Progenitor cell of endocrine pancreas (in vitro differentiated cells): ENCODE measurements at regions not wholly inside any gene's neighbourhood (a gene's known extent, or its start where the extent isn't known, plus 50 kb on each side); places are given as distances from the start of the nearest gene placed in this dataset.
A peak's percentile ranks its signal among the peaks of the same experiment; 100 is the strongest.

Experiments used
- DNase-seq: peaks from one replicate; pipeline ENCODE4 v3.0.0; 2021; ENCODE audit warnings: low spot score; ENCODE audit not compliant: unreplicated experiment
- H3K27ac Mint-ChIP-seq: 2 replicates; pipeline ENCODE4 v1.8.0; 2021; ENCODE audit warnings: mild to moderate bottlenecking, moderate library complexity, mixed read lengths
- H3K27me3 Mint-ChIP-seq: 2 replicates; pipeline ENCODE4 v1.8.0; 2021; ENCODE audit warnings: mixed read lengths
- H3K36me3 Mint-ChIP-seq: 2 replicates; pipeline ENCODE4 v1.8.0; 2022; ENCODE audit warnings: mixed read lengths; ENCODE audit not compliant: insufficient read depth
- H3K4me1 Mint-ChIP-seq: 2 replicates; pipeline ENCODE4 v1.8.0; 2021; ENCODE audit warnings: low read depth, mixed read lengths
- H3K4me3 Mint-ChIP-seq: 2 replicates; pipeline ENCODE4 v1.8.0; 2021; ENCODE audit warnings: low read depth, mild to moderate bottlenecking, moderate library complexity, mixed read lengths
- H3K9me3 Mint-ChIP-seq: 2 replicates; pipeline ENCODE4 v1.8.0; 2021; ENCODE audit warnings: low read depth, mixed read lengths
- TF ChIP-seq, protein P1 (sequence below): fragments of 200-600 bp; sonication (generic); IDR thresholded peaks from one replicate; pipeline ENCODE4 v1.5.0; 2021; ENCODE audit warnings: antibody characterized with exemption, mild to moderate bottlenecking; ENCODE audit not compliant: unreplicated experiment

DNA sequence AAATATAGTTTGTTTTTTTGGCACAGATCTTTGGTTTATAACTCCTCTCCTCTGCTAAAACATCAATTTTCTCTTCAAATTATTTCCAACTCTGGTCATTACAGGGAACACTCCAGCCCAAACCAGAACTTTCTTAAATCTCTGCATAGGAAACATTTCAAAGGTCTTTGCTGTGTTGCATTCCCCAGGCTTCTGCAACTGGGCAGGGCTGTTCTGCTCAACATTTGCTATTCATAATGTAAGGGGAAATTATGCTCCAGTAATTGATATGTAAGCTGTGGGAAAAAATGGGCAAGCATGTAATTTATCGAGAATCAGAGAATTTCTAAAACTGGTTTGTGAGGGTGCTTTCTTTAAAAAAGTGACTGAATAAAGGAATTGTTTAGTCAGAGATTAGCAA lies 410.4 kb downstream of the TUSC7 start:
- Mint-ChIP-seq H3K4me1 (peaks cover 5% of the 10 kb centered on the region), H3K9me3 (no peaks in the 10 kb centered on the region), H3K27me3 (no peaks in the 10 kb centered on the region), H3K4me3 (no peak overlapping the region), H3K27ac (no peak overlapping the region), H3K36me3 (no peaks in the 10 kb centered on the region)
- TF ChIP-seq, protein P1, sequence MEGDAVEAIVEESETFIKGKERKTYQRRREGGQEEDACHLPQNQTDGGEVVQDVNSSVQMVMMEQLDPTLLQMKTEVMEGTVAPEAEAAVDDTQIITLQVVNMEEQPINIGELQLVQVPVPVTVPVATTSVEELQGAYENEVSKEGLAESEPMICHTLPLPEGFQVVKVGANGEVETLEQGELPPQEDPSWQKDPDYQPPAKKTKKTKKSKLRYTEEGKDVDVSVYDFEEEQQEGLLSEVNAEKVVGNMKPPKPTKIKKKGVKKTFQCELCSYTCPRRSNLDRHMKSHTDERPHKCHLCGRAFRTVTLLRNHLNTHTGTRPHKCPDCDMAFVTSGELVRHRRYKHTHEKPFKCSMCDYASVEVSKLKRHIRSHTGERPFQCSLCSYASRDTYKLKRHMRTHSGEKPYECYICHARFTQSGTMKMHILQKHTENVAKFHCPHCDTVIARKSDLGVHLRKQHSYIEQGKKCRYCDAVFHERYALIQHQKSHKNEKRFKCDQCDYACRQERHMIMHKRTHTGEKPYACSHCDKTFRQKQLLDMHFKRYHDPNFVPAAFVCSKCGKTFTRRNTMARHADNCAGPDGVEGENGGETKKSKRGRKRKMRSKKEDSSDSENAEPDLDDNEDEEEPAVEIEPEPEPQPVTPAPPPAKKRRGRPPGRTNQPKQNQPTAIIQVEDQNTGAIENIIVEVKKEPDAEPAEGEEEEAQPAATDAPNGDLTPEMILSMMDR, result no peak
- DNase-seq, result no peak

DNA sequence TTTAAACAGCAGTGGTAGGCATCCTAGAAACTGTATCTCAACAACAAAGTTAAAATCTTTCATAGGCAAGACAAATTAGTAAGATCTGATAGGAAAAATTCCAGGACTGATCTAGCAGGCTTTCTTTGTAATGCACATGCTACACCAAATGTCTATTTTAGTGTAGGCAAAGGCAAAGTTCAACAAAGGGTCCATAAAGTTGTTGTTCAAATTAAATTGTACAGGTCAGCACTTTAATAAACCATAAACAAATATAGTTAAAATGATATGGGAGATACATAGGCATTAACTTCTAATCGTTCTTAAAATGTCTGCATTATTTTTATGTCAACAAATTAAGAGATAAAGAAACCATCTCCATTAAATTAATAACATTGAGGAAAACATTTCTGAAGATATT lies 413.0 kb downstream of the TUSC7 start:
- H3K4me3 Mint-ChIP-seq, result no peak overlapping the region
- no peak for DNase-seq
- no peaks in the 10 kb centered on the region for H3K36me3 Mint-ChIP-seq
- no peak overlapping the region for H3K27ac Mint-ChIP-seq
- H3K27me3 Mint-ChIP-seq, result no peaks in the 10 kb centered on the region
- H3K4me1 Mint-ChIP-seq, result peaks cover 11% of the 10 kb centered on the region
- H3K9me3 Mint-ChIP-seq, result no peaks in the 10 kb centered on the region
- TF ChIP-seq, protein P1, result no peak

DNA sequence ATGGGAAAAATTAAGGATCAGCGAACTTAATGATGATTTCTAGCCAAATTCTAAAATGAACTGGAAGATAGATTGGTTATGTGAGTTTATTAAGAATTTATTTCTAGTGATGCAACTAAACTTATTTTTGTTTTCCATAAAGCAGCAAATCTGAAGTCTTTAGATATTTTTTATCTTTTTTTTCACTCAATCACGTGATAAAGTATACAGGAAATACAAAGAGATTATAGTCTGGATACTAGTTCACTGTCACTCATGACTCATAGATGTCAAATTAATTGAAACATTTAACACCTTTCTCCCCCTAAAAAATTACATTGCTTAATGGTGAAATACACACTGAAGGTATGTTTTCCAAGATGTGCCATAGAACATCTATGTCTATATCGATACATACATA lies 416.9 kb downstream of the TUSC7 start:
- Mint-ChIP-seq H3K27ac (no peak overlapping the region), H3K27me3 (no peaks in the 10 kb centered on the region), H3K36me3 (no peaks in the 10 kb centered on the region), H3K4me3 (no peak overlapping the region), H3K9me3 (no peaks in the 10 kb centered on the region), H3K4me1 (peaks cover 39% of the 10 kb centered on the region)
- DNase-seq, result no peak
- TF ChIP-seq, protein P1, result no peak

DNA sequence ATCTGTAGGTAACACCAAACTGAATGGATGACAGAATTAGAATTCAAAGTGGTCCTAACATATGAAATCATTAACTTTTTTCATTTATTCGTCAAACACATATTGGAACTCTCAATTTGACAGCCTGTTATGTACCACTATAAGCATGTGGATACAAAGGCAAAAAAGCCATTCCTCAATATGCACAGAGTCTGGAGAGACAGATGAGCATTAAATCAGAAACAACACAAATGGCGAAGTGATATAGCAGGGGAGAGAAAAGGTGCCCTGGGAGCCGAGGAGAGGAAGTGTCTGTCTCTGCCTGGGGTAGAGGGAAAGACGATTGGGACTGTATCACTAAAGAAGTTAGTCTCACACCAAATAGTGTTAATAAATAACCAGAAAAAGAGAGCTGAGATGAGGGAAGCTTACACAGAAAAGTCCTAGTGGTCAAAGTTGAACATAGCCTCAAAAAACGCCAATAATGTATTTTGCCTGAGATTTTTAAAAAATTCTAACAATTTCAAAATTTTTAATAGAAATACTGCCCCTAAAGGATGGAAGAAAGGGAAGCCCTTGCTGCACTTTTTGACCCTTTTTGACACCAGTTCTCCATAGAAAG lies 417.5 kb downstream of the TUSC7 start:
- Mint-ChIP-seq H3K27me3 (no peaks in the 10 kb centered on the region), H3K36me3 (no peaks in the 10 kb centered on the region), H3K4me1 (peaks cover 39% of the 10 kb centered on the region), H3K27ac (no peak overlapping the region), H3K9me3 (no peaks in the 10 kb centered on the region), H3K4me3 (peak overlapping the region; percentile 3)
- no peak for DNase-seq
- TF ChIP-seq, protein P1, result peak; percentile 58

DNA sequence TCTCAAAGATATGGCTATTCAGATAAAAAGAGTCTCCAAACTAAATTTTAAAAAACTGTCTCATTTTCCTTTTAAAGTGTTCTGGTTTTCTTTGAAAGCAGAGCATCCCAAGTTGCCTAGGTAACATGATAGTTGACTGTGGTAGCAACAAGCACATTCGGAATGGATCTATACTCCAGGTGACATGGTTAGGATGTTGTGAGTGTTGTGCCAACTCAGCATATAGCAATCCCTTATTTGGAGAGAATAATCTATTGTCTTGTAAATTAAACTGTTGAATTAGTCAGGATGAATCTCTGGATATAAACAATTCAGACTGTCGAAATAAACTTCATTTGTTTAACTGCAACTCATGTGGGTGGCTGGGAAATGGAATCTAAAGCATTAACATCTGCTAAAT lies 418.6 kb downstream of the TUSC7 start:
- Mint-ChIP-seq H3K4me3 (no peak overlapping the region), H3K4me1 (peaks cover 40% of the 10 kb centered on the region)

More for the DNA sequence above, 418.6 kb downstream of the TUSC7 start:
- H3K27me3 Mint-ChIP-seq, result no peaks in the 10 kb centered on the region
- H3K27ac Mint-ChIP-seq, result no peak overlapping the region
- no peaks in the 10 kb centered on the region for H3K36me3 Mint-ChIP-seq
- no peaks in the 10 kb centered on the region for H3K9me3 Mint-ChIP-seq
- no peak for DNase-seq
- TF ChIP-seq, protein P1, result no peak
